H9 (cell line): ENCODE measurements at regions not wholly inside any gene's neighbourhood (a gene's known extent, or its start where the extent isn't known, plus 50 kb on each side); places are given as distances from the start of the nearest gene placed in this dataset.

Experiments used
- DNase-seq: peaks from one replicate; pipeline ENCODE4 v3.0.0-alpha.2; 2017
- H2AFZ ChIP-seq: one replicate; pipeline ENCODE4 v1.6.1; 2013; ENCODE audit warnings: mild to moderate bottlenecking, low read length, control low read depth, moderate library complexity
- H2AK5ac ChIP-seq: 2 replicates; pipeline ENCODE4 v1.6.1; 2013; ENCODE audit warnings: low read length, control low read depth, mixed read lengths; ENCODE audit not compliant: insufficient read length
- H2BK120ac ChIP-seq: one replicate; pipeline ENCODE4 v1.6.1; 2013; ENCODE audit warnings: low read depth, mild to moderate bottlenecking, low read length, control low read depth, inconsistent platforms; ENCODE audit not compliant: poor library complexity, severe bottlenecking
- H2BK12ac ChIP-seq: 2 replicates; pipeline ENCODE4 v1.6.1; 2013; ENCODE audit warnings: low read length, control low read depth, mixed read lengths, low read depth; ENCODE audit not compliant: insufficient read length
- H2BK15ac ChIP-seq: 2 replicates; pipeline ENCODE4 v1.6.1; 2013; ENCODE audit warnings: low read depth, low read length, control low read depth
- H2BK20ac ChIP-seq: one replicate; pipeline ENCODE4 v1.6.1; 2013; ENCODE audit warnings: low read depth, mild to moderate bottlenecking, low read length, control low read depth, inconsistent platforms; ENCODE audit not compliant: poor library complexity, severe bottlenecking
- H2BK5ac ChIP-seq: 2 replicates; pipeline ENCODE4 v1.6.1; 2013; ENCODE audit warnings: low read length, control low read depth, mixed read lengths; ENCODE audit not compliant: insufficient read length
- H3K14ac ChIP-seq: 2 replicates; pipeline ENCODE4 v1.6.1; 2013; ENCODE audit warnings: low read length, control low read depth; ENCODE audit not compliant: insufficient read depth
- H3K18ac ChIP-seq: 2 replicates; pipeline ENCODE4 v1.6.1; 2013; ENCODE audit warnings: low read depth, mild to moderate bottlenecking, mixed read lengths, low read length, control low read depth; ENCODE audit not compliant: insufficient read length
- H3K23ac ChIP-seq: 2 replicates; pipeline ENCODE4 v1.6.1; 2013; ENCODE audit warnings: low read length, control low read depth, mixed read lengths, low read depth; ENCODE audit not compliant: insufficient read length
- H3K23me2 ChIP-seq: 2 replicates; pipeline ENCODE4 v1.6.1; 2013; ENCODE audit warnings: low read depth, mild to moderate bottlenecking, mixed read lengths, low read length, control low read depth; ENCODE audit not compliant: insufficient read length, poor library complexity, severe bottlenecking
- H3K27ac ChIP-seq: 2 replicates; pipeline ENCODE4 v1.5.1; 2013; ENCODE audit warnings: low read length, control low read depth, mixed read lengths, low read depth; ENCODE audit not compliant: insufficient read length
- H3K27me3 ChIP-seq: 2 replicates; pipeline ENCODE4 v1.6.1; 2013; ENCODE audit warnings: low read length, control low read depth, inconsistent platforms; ENCODE audit not compliant: insufficient read depth
- H3K4ac ChIP-seq: 2 replicates; pipeline ENCODE4 v1.6.1; 2013; ENCODE audit warnings: low read depth, mild to moderate bottlenecking, control low read depth, inconsistent platforms, low read length, moderate library complexity
- H3K4me1 ChIP-seq: 2 replicates; pipeline ENCODE4 v1.6.1; 2013; ENCODE audit warnings: low read length, control low read depth, inconsistent platforms; ENCODE audit not compliant: insufficient read depth
- H3K4me2 ChIP-seq: 2 replicates; pipeline ENCODE4 v1.6.1; 2013; ENCODE audit warnings: low read length, control low read depth, mixed read lengths; ENCODE audit not compliant: insufficient read length, insufficient read depth
- H3K56ac ChIP-seq: 2 replicates; pipeline ENCODE4 v1.6.1; 2013; ENCODE audit warnings: low read depth, mild to moderate bottlenecking, mixed read lengths, low read length, control low read depth; ENCODE audit not compliant: insufficient read length
- H3K79me1 ChIP-seq: 2 replicates; pipeline ENCODE4 v1.6.1; 2013; ENCODE audit warnings: low read depth, mild to moderate bottlenecking, moderate library complexity, low read length, control low read depth, inconsistent platforms; ENCODE audit not compliant: insufficient read depth, poor library complexity, severe bottlenecking
- H3K79me2 ChIP-seq: 2 replicates; pipeline ENCODE4 v1.6.1; 2013; ENCODE audit warnings: low read length, control low read depth, inconsistent platforms; ENCODE audit not compliant: insufficient read depth
- H3K9ac ChIP-seq: 2 replicates; pipeline ENCODE4 v1.6.1; 2013; ENCODE audit warnings: low read length, control low read depth, mixed read lengths; ENCODE audit not compliant: insufficient read length; ENCODE audit errors: extremely low read depth
- H3K9me3 ChIP-seq: one replicate; pipeline ENCODE4 v1.6.1; 2013; ENCODE audit warnings: low read depth, low read length, inconsistent platforms; ENCODE audit not compliant: control insufficient read depth
- H3T11ph ChIP-seq: one replicate; pipeline ENCODE4 v1.6.1; 2013; ENCODE audit warnings: mild to moderate bottlenecking, low read length, control low read depth, inconsistent platforms
- H4K20me1 ChIP-seq: one replicate; pipeline ENCODE4 v1.6.1; 2013; ENCODE audit not compliant: control insufficient read depth, insufficient read length, insufficient read depth
- H4K5ac ChIP-seq: 2 replicates; pipeline ENCODE4 v1.6.1; 2013; ENCODE audit warnings: low read depth, mild to moderate bottlenecking, mixed read lengths, low read length, control low read depth; ENCODE audit not compliant: insufficient read length
- H4K8ac ChIP-seq: replicated peaks from 2 replicates; pipeline ENCODE4 v1.6.1; 2013; ENCODE audit warnings: low read length, control low read depth, mixed read lengths, low read depth; ENCODE audit not compliant: insufficient read length
- H4K91ac ChIP-seq: 2 replicates; pipeline ENCODE4 v1.6.1; 2013; ENCODE audit warnings: low read depth, mild to moderate bottlenecking, moderate library complexity, mixed read lengths, low read length, control low read depth; ENCODE audit not compliant: insufficient read length
- H3K27ac Mint-ChIP-seq, 3 experiments: 2 replicates in 2 of 3; 3 replicates in 1 of 3; pipeline ENCODE4 v1.8.0; 2020 to 2021; ENCODE audit warnings: mixed read lengths in 3 of 3, mild to moderate bottlenecking in 1 of 3, moderate library complexity in 1 of 3
- H3K27me3 Mint-ChIP-seq: 2 replicates; pipeline ENCODE4 v1.8.0; 2021; ENCODE audit warnings: low read depth, mild to moderate bottlenecking, moderate library complexity, mixed read lengths
- H3K36me3 Mint-ChIP-seq, 3 experiments: 2 replicates in 2 of 3; 3 replicates in 1 of 3; pipeline ENCODE4 v1.8.0; 2020 to 2021; ENCODE audit warnings: low read depth in 3 of 3, mixed read lengths in 3 of 3; ENCODE audit not compliant: insufficient read depth in 1 of 3
- H3K4me1 Mint-ChIP-seq, 2 experiments: 2 replicates each; pipeline ENCODE4 v1.8.0; 2020; ENCODE audit warnings: mixed read lengths in 2 of 2
- H3K4me3 Mint-ChIP-seq, 2 experiments: 2 replicates in 1 of 2; 3 replicates in 1 of 2; pipeline ENCODE4 v1.8.0; 2020 to 2021; ENCODE audit warnings: mild to moderate bottlenecking in 2 of 2, mixed read lengths in 2 of 2, moderate library complexity in 1 of 2
- H3K9me3 Mint-ChIP-seq, 2 experiments: 2 replicates in 1 of 2; 3 replicates in 1 of 2; pipeline ENCODE4 v1.8.0; 2020; ENCODE audit warnings: mild to moderate bottlenecking in 2 of 2, mixed read lengths in 2 of 2, moderate library complexity in 1 of 2
- WGBS: extraction: QIAGEN DNeasy Blood & Tissue Kit; methylation state at CpG from one replicate; pipeline ENCODE4 v1.1.7; 2013; ENCODE audit warnings: missing lambda C conversion rate, low lambda C conversion rate, mixed read lengths; ENCODE audit not compliant: insufficient read length; ENCODE audit errors: extremely low coverage; 5-methylcytosine and 5-hydroxymethylcytosine counted together
- TF ChIP-seq, protein P1 (sequence below): fragments of 200-600 bp; sonication (generic); conservative IDR thresholded peaks from 3 replicates; pipeline ENCODE4 v1.8.0; 2021; ENCODE audit warnings: antibody characterized with exemption, mild to moderate bottlenecking

DNA sequence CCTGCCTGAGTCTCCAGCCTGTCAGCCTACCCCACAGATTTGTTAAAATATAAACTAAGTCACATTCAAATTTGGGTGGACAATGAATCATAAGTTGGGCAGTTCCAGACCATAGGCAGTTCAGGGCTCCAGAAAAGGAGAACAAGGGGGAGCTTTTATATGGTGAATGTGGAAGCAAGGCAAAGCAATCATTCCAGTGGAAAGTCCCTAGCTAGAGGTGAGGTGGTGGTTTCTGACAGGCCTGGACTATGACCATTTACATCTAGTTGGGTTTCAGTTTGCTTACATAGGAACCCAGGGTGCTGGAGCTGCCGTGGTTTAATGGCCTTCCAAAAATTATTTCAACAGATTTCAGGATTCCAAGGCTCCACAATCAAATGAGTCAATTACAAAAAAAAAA is 207.3 kb downstream of the AEBP2 start:
- H3K36me3 Mint-ChIP-seq, result peaks cover 13 to 20% (median 15%) of the 10 kb centered on the region in 3 experiments
- H3K27ac Mint-ChIP-seq, result no peak overlapping the region
- Histone ChIP-seq H3K4ac (no peak overlapping the region), H2BK15ac (no peak overlapping the region), H2BK5ac (no peak overlapping the region), H2BK20ac (no peak overlapping the region), H2BK12ac (no peak overlapping the region), H3T11ph (no peak overlapping the region), H3K27me3 (no peaks in the 10 kb centered on the region), H3K23me2 (no peaks in the 10 kb centered on the region), H3K79me1 (no peaks in the 10 kb centered on the region), H2BK120ac (no peak overlapping the region), H3K18ac (no peak overlapping the region), H3K14ac (no peak overlapping the region), H3K56ac (no peak overlapping the region), H4K5ac (no peak overlapping the region), H4K20me1 (no peaks in the 10 kb centered on the region), H3K4me1 (no peaks in the 10 kb centered on the region), H4K8ac (no peak overlapping the region), H3K4me2 (no peak overlapping the region), H4K91ac (no peak overlapping the region), H2AFZ (no peak overlapping the region), H3K9ac (no peak overlapping the region), H3K27ac (no peak overlapping the region), H3K79me2 (no peaks in the 10 kb centered on the region), H3K9me3 (no peaks in the 10 kb centered on the region), H2AK5ac (no peak overlapping the region), H3K23ac (no peak overlapping the region)
- H3K9me3 Mint-ChIP-seq, result peaks cover 12 to 18% of the 10 kb centered on the region in 2 experiments
- H3K27me3 Mint-ChIP-seq, result no peaks in the 10 kb centered on the region
- WGBS, result no CpG with 5 or more reads among the region's 1 CpG
- TF ChIP-seq, protein P1, sequence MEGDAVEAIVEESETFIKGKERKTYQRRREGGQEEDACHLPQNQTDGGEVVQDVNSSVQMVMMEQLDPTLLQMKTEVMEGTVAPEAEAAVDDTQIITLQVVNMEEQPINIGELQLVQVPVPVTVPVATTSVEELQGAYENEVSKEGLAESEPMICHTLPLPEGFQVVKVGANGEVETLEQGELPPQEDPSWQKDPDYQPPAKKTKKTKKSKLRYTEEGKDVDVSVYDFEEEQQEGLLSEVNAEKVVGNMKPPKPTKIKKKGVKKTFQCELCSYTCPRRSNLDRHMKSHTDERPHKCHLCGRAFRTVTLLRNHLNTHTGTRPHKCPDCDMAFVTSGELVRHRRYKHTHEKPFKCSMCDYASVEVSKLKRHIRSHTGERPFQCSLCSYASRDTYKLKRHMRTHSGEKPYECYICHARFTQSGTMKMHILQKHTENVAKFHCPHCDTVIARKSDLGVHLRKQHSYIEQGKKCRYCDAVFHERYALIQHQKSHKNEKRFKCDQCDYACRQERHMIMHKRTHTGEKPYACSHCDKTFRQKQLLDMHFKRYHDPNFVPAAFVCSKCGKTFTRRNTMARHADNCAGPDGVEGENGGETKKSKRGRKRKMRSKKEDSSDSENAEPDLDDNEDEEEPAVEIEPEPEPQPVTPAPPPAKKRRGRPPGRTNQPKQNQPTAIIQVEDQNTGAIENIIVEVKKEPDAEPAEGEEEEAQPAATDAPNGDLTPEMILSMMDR, result no peak
- no peak overlapping the region for H3K4me3 Mint-ChIP-seq
- no peak for DNase-seq
- H3K4me1 Mint-ChIP-seq, result peaks cover 8 to 12% of the 10 kb centered on the region in 2 experiments
